ENCODE measurements at regions not wholly inside any gene's neighbourhood (a gene's known extent, or its start where the extent isn't known, plus 50 kb on each side); places are given as distances from the start of the nearest gene placed in this dataset.

DNA sequence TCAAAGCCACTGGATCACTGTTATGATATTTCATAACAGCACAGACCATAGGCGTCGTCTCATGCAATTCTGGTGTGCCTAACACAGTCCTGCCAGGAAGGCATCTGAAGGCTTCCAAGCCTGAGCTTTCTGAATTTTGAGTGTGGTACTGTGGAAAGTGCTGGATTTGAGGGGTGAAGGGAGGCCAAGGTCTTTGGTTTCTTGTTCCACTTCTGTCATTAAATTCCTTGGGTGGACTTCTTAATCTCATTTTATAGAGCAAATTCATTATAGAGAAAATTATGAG lies 441.3 kb upstream of the PIK3R1 start:
- Histone ChIP-seq H3K27me3 (ENCODE audit: control insufficient read depth in 1 of 2, insufficient read depth in 2 of 2, low read length in 2 of 2) (no peaks in the 10 kb centered on the region), H3K36me3 (ENCODE audit: insufficient read depth, low read length) (no peaks in the 10 kb centered on the region), H3K4me1 (ENCODE audit: insufficient read depth, low read length) (no peaks in the 10 kb centered on the region), H3K27ac (ENCODE audit: low read depth in 1 of 2, low read length in 2 of 2) (no peak overlapping the region), H3K9me3 (ENCODE audit: control insufficient read depth in 1 of 2, insufficient read depth in 1 of 2, low read length in 2 of 2) (peaks cover 0 to 3% of the 10 kb centered on the region in 2 experiments), H3K4me3 (ENCODE audit: low read length) (no peak overlapping the region)
- Mint-ChIP-seq H3K4me3 (no peak overlapping the region), H3K27me3 (peaks cover 10% of the 10 kb centered on the region), H3K36me3 (ENCODE audit: low read depth) (no peaks in the 10 kb centered on the region), H3K27ac (no peak overlapping the region), H3K9me3 (peaks cover 1% of the 10 kb centered on the region), H3K4me1 (ENCODE audit: low read depth) (no peaks in the 10 kb centered on the region)
- ChIA-PET CTCF (interaction anchor here (0.6 kb wide), 1 partner anchor 63 kb away, joined by 3 read pairs; no protein-coding TSS in a partner anchor), POLR2A (no interaction called here)
- TF ChIP-seq, protein P1, sequence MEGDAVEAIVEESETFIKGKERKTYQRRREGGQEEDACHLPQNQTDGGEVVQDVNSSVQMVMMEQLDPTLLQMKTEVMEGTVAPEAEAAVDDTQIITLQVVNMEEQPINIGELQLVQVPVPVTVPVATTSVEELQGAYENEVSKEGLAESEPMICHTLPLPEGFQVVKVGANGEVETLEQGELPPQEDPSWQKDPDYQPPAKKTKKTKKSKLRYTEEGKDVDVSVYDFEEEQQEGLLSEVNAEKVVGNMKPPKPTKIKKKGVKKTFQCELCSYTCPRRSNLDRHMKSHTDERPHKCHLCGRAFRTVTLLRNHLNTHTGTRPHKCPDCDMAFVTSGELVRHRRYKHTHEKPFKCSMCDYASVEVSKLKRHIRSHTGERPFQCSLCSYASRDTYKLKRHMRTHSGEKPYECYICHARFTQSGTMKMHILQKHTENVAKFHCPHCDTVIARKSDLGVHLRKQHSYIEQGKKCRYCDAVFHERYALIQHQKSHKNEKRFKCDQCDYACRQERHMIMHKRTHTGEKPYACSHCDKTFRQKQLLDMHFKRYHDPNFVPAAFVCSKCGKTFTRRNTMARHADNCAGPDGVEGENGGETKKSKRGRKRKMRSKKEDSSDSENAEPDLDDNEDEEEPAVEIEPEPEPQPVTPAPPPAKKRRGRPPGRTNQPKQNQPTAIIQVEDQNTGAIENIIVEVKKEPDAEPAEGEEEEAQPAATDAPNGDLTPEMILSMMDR (IDR thresholded peaks at IDR 0.05), result no peak
- DNase-seq (no peak), ATAC-seq (ENCODE audit: poor library complexity) (no peak)
- intact Hi-C loops (cut with DNase I, micrococcal nuclease), result no loop called here

DNA sequence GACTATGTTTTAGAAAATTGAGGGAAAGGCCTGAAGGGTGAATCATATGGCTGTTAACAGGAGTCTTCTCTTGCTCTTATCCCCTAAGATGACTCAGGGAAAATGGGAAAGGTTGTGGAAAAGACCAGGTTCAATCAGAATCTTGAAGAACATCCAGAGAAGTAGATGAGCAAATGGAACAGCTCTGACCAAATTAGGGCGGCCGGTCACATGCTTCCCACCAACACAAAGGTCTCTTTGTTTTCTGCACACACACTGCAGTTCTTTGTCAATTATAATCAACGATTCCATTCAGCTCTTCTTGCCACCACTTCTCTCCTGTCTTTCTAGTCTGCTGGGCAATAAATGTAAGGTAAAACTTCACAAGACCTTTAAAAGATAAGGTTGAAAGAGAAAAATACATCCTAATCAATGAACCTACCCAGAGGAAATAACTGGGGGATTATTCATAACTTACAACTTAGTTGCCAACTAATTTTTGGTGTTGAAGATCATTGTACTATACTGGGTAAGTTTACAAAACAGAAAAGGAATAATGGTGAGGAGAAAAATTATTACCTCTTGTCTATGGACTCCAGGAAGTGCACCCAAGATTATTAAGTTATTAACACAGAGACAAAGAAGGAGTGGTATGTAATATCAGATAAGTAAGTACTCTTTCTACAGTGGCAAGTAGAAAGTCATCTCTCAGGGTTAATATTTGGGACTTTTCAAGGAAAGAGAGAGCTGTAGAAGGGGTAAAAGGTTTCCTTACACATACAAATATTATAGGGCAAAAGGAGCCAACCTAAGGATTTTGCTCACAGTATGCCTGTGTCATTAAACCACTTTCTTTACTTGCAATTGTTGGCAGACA lies 441.9 kb upstream of the PIK3R1 start:
- TF ChIP-seq, protein P1 (IDR thresholded peaks at IDR 0.05), result no peak
- Mint-ChIP-seq H3K27me3 (peaks cover 10% of the 10 kb centered on the region), H3K4me3 (no peak overlapping the region), H3K36me3 (ENCODE audit: low read depth) (no peaks in the 10 kb centered on the region), H3K9me3 (peaks cover 1% of the 10 kb centered on the region), H3K27ac (no peak overlapping the region), H3K4me1 (ENCODE audit: low read depth) (no peaks in the 10 kb centered on the region)
- H3K9me3 ChIP-seq (ENCODE audit: control insufficient read depth in 1 of 2, insufficient read depth in 1 of 2, low read length in 2 of 2), result peaks cover 0 to 3% of the 10 kb centered on the region in 2 experiments
- no peak for DNase-seq
- intact Hi-C loops (cut with DNase I, micrococcal nuclease), result no loop called here
- no peaks in the 10 kb centered on the region for H3K36me3 ChIP-seq (ENCODE audit: insufficient read depth, low read length)
- no peak overlapping the region for H3K4me3 ChIP-seq (ENCODE audit: low read length)
- ChIA-PET CTCF (interaction anchor here (0.6 kb wide), 1 partner anchor 63 kb away, joined by 3 read pairs; no protein-coding TSS in a partner anchor), POLR2A (no interaction called here)
- ATAC-seq (ENCODE audit: poor library complexity), result no peak
- H3K27ac ChIP-seq (ENCODE audit: low read depth in 1 of 2, low read length in 2 of 2), result no peak overlapping the region
- no peaks in the 10 kb centered on the region for H3K4me1 ChIP-seq (ENCODE audit: insufficient read depth, low read length)
- H3K27me3 ChIP-seq (ENCODE audit: control insufficient read depth in 1 of 2, insufficient read depth in 2 of 2, low read length in 2 of 2), result no peaks in the 10 kb centered on the region

DNA sequence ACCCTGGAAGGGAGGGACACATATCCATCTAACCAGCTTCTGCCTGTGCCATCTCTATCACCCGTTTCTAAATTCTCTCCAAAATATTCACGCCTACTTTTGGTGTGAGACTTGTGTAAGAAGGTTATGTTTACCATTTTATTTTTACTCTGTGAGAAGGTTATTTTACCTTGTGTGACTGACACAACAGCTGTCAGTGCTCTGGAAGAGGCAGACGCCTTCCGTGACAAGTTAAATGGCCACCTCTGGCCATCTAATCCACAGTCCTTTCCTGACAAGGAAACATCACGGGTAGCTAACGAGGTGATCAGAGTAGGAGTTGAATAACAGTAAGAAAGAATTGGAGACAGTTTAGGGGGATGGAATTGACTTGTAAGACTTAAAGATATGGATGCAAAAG lies 443.8 kb upstream of the PIK3R1 start:
- Mint-ChIP-seq H3K4me3 (no peak overlapping the region), H3K9me3 (no peaks in the 10 kb centered on the region), H3K36me3 (ENCODE audit: low read depth) (no peaks in the 10 kb centered on the region), H3K27me3 (no peaks in the 10 kb centered on the region), H3K27ac (no peak overlapping the region), H3K4me1 (ENCODE audit: low read depth) (no peaks in the 10 kb centered on the region)
- ChIA-PET POLR2A (no interaction called here), CTCF (no interaction called here)
- H3K36me3 ChIP-seq (ENCODE audit: insufficient read depth, low read length), result no peaks in the 10 kb centered on the region
- no peak overlapping the region for H3K27ac ChIP-seq (ENCODE audit: low read depth in 1 of 2, low read length in 2 of 2)
- no peaks in the 10 kb centered on the region for H3K4me1 ChIP-seq (ENCODE audit: insufficient read depth, low read length)
- no peak overlapping the region for H3K4me3 ChIP-seq (ENCODE audit: low read length)
- TF ChIP-seq, protein P1 (IDR thresholded peaks at IDR 0.05), result no peak
- H3K27me3 ChIP-seq (ENCODE audit: control insufficient read depth in 1 of 2, insufficient read depth in 2 of 2, low read length in 2 of 2), result no peaks in the 10 kb centered on the region
- peaks cover 0 to 3% of the 10 kb centered on the region in 2 experiments for H3K9me3 ChIP-seq (ENCODE audit: control insufficient read depth in 1 of 2, insufficient read depth in 1 of 2, low read length in 2 of 2)
- DNase-seq (no peak), ATAC-seq (ENCODE audit: poor library complexity) (no peak)
- intact Hi-C loops (cut with DNase I, micrococcal nuclease), result no loop called here

All from CD4-positive, alpha-beta T cell (primary cell).